Lower leg skin (tissue), 3 donors: ENCODE measurements at regions not wholly inside any gene's neighbourhood (a gene's known extent, or its start where the extent isn't known, plus 50 kb on each side); places are given as distances from the start of the nearest gene placed in this dataset.

ENCODE experiments used
- CTCF ChIP-seq, 3 donors: fragments of 450-650 bp; IDR thresholded peaks; one replicate each; pipeline ENCODE4 v1.5.1; 2016; ENCODE audit warnings: antibody characterized with exemption in 3 of 3, mild to moderate bottlenecking in 3 of 3, moderate library complexity in 2 of 3
- POLR2A ChIP-seq, 2 donors: fragments of 450-650 bp; IDR thresholded peaks; one replicate each; pipeline ENCODE4 v1.6.1; 2016 to 2017; ENCODE audit warnings: antibody characterized with exemption in 2 of 2, mild to moderate bottlenecking in 1 of 2, moderate library complexity in 1 of 2

GRCh38 chr6:141884850-141885249, 247.9 kb upstream of the GJE1 start:
- TF ChIP-seq CTCF (IDR thresholded peaks at IDR 0.05) (no peak), POLR2A (IDR thresholded peaks at IDR 0.05) (no peak)
